ENCODE measurements at regions not wholly inside any gene's neighbourhood (a gene's known extent, or its start where the extent isn't known, plus 50 kb on each side); places are given as distances from the start of the nearest gene placed in this dataset.
"Not testable (repeated sequence)": the region's sequence is repeated elsewhere in the genome, so short reads cannot be mapped to it uniquely, and the experiment has no call there.

- H3K79me2 ChIP-seq (replicated peaks; ENCODE audit: insufficient read depth); H2AFZ ChIP-seq; H3K4me3 Mint-ChIP-seq; DNase-seq (ENCODE audit: low spot score); H3K4me3 ChIP-seq; H3K9me2 ChIP-seq (ENCODE audit: insufficient read depth); H3K27ac ChIP-seq (ENCODE audit: low read depth); ATAC-seq; H3F3A ChIP-seq (replicated peaks; ENCODE audit: low read depth); H3K4me1 ChIP-seq (ENCODE audit: insufficient read depth); H4K20me1 ChIP-seq (replicated peaks; ENCODE audit: insufficient read depth); H3K27me3 ChIP-seq (ENCODE audit: insufficient read depth); H3K4me2 ChIP-seq; H3K4me1 Mint-ChIP-seq; H3K36me3 ChIP-seq (ENCODE audit: insufficient read depth); H3K27ac Mint-ChIP-seq: not testable (repeated sequence)
- Mint-ChIP-seq H3K27me3 (ENCODE audit: insufficient read depth, low read depth, poor library complexity) (peaks cover 11% of the 10 kb centered on the region), H3K36me3 (ENCODE audit: low read depth) (peaks cover 31% of the 10 kb centered on the region), H3K9me3 (peaks cover 93% of the 10 kb centered on the region)
Measured at GRCh38 chr14:105921781-105922180, 395.4 kb downstream of the TMEM121 start.

- not testable (repeated sequence) for H3K27ac ChIP-seq (ENCODE audit: low read depth); H2AFZ ChIP-seq; H3K9me2 ChIP-seq (ENCODE audit: insufficient read depth); H3K4me1 ChIP-seq (ENCODE audit: insufficient read depth); H3K4me3 Mint-ChIP-seq; H3K79me2 ChIP-seq (replicated peaks; ENCODE audit: insufficient read depth); H3K27me3 ChIP-seq (ENCODE audit: insufficient read depth); H3F3A ChIP-seq (replicated peaks; ENCODE audit: low read depth); H3K4me1 Mint-ChIP-seq; ATAC-seq; H3K4me2 ChIP-seq; H3K4me3 ChIP-seq; DNase-seq (ENCODE audit: low spot score); H4K20me1 ChIP-seq (replicated peaks; ENCODE audit: insufficient read depth); H3K27ac Mint-ChIP-seq; H3K36me3 ChIP-seq (ENCODE audit: insufficient read depth)
- peaks cover 93% of the 10 kb centered on the region for H3K9me3 Mint-ChIP-seq
- H3K27me3 Mint-ChIP-seq (ENCODE audit: insufficient read depth, low read depth, poor library complexity) = peaks cover 11% of the 10 kb centered on the region
- peaks cover 35% of the 10 kb centered on the region for H3K36me3 Mint-ChIP-seq (ENCODE audit: low read depth)
Measured at GRCh38 chr14:105923520-105924191, 397.3 kb downstream of the TMEM121 start.

- no peaks in the 10 kb centered on the region for H3K4me1 ChIP-seq (ENCODE audit: insufficient read depth)
- peaks cover 11% of the 10 kb centered on the region for H3K27me3 Mint-ChIP-seq (ENCODE audit: insufficient read depth, low read depth, poor library complexity)
- ATAC-seq = no peak
- no peaks in the 10 kb centered on the region for H3K27me3 ChIP-seq (ENCODE audit: insufficient read depth)
- H3K4me1 Mint-ChIP-seq = no peaks in the 10 kb centered on the region
- H3K27ac ChIP-seq (ENCODE audit: low read depth) = no peak overlapping the region
- no peak overlapping the region for H2AFZ ChIP-seq
- no peak overlapping the region for H3K27ac Mint-ChIP-seq
- peaks cover 93% of the 10 kb centered on the region for H3K9me3 Mint-ChIP-seq
- no peaks in the 10 kb centered on the region for H3F3A ChIP-seq (replicated peaks; ENCODE audit: low read depth)
- H4K20me1 ChIP-seq (replicated peaks; ENCODE audit: insufficient read depth) = no peaks in the 10 kb centered on the region
- H3K36me3 Mint-ChIP-seq (ENCODE audit: low read depth) = peaks cover 31% of the 10 kb centered on the region
- H3K9me2 ChIP-seq (ENCODE audit: insufficient read depth) = no peaks in the 10 kb centered on the region
- H3K79me2 ChIP-seq (replicated peaks; ENCODE audit: insufficient read depth) = no peaks in the 10 kb centered on the region
- DNase-seq (ENCODE audit: low spot score) = no peak
- H3K36me3 ChIP-seq (ENCODE audit: insufficient read depth) = no peaks in the 10 kb centered on the region
- no peak overlapping the region for H3K4me3 Mint-ChIP-seq
- H3K4me2 ChIP-seq = no peak overlapping the region
- H3K4me3 ChIP-seq = no peak overlapping the region
- TF ChIP-seq STAT1 (IDR thresholded peaks at IDR 0.05; ENCODE audit: unreplicated experiment) = no peak
- no peak for TF ChIP-seq EZH2phosphoT487 (IDR thresholded peaks at IDR 0.05; ENCODE audit: unreplicated experiment)
- no peak for TF ChIP-seq ZNF462 (CRISPR knock-in tag; IDR thresholded peaks at IDR 0.05)
- TF ChIP-seq ZNF331 (CRISPR knock-in tag; IDR thresholded peaks at IDR 0.05; ENCODE audit: low read depth) = no peak
- TF ChIP-seq NANOG (IDR thresholded peaks at IDR 0.05; ENCODE audit: borderline replicate concordance) = no peak
- TF ChIP-seq REST (IDR thresholded peaks at IDR 0.05; ENCODE audit: unreplicated experiment) = no peak
Measured at GRCh38 chr14:105924951-105925591, 398.7 kb downstream of the TMEM121 start.
